Fibroblast of the aortic adventitia (primary cell): ENCODE measurements at regions not wholly inside any gene's neighbourhood (a gene's known extent, or its start where the extent isn't known, plus 50 kb on each side); places are given as distances from the start of the nearest gene placed in this dataset.

Experiments used
- DNase-seq: peaks from one replicate; pipeline ENCODE4 v3.0.0-alpha.2; 2010; ENCODE audit warnings: low read depth
- H3K4me3 ChIP-seq: 2 replicates; pipeline ENCODE4 v1.5.1; 2011; ENCODE audit warnings: low read depth, mild to moderate bottlenecking, control low read depth, low read length, moderate library complexity
- TF ChIP-seq, protein P1 (sequence below): IDR thresholded peaks from 2 replicates; pipeline ENCODE4 v1.5.1; 2011; ENCODE audit warnings: mild to moderate bottlenecking, low read length, control low read depth, inconsistent platforms; ENCODE audit not compliant: insufficient read depth

DNA sequence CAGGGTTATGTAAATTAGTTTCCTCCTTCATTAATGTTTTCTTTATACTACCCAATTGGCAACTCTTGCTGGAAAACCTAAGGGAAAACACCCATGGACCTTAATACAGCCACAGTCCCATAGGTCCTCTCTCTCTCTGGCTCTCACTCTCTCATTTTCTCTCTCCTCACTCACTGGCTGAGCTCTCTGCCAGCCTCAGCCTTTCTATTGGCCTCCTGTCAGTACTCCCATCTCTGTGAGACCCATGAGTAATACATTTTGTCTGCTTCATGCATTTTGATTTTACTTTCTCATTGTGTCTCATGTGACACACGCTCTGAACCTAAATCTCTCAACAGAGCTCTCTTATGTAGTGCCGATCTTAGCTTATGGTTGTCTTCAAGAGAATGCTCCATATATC lies 907.5 kb downstream of the C6orf118 start:
- DNase-seq = no peak
- H3K4me3 ChIP-seq = no peak overlapping the region
- TF ChIP-seq, protein P1, sequence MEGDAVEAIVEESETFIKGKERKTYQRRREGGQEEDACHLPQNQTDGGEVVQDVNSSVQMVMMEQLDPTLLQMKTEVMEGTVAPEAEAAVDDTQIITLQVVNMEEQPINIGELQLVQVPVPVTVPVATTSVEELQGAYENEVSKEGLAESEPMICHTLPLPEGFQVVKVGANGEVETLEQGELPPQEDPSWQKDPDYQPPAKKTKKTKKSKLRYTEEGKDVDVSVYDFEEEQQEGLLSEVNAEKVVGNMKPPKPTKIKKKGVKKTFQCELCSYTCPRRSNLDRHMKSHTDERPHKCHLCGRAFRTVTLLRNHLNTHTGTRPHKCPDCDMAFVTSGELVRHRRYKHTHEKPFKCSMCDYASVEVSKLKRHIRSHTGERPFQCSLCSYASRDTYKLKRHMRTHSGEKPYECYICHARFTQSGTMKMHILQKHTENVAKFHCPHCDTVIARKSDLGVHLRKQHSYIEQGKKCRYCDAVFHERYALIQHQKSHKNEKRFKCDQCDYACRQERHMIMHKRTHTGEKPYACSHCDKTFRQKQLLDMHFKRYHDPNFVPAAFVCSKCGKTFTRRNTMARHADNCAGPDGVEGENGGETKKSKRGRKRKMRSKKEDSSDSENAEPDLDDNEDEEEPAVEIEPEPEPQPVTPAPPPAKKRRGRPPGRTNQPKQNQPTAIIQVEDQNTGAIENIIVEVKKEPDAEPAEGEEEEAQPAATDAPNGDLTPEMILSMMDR = no peak

- no peak overlapping the region for H3K4me3 ChIP-seq
- no peak for DNase-seq
- TF ChIP-seq, protein P1 = no peak
These were observed 910.8 kb downstream of the C6orf118 start for GRCh38 chr6:164398647-164399046.

DNA sequence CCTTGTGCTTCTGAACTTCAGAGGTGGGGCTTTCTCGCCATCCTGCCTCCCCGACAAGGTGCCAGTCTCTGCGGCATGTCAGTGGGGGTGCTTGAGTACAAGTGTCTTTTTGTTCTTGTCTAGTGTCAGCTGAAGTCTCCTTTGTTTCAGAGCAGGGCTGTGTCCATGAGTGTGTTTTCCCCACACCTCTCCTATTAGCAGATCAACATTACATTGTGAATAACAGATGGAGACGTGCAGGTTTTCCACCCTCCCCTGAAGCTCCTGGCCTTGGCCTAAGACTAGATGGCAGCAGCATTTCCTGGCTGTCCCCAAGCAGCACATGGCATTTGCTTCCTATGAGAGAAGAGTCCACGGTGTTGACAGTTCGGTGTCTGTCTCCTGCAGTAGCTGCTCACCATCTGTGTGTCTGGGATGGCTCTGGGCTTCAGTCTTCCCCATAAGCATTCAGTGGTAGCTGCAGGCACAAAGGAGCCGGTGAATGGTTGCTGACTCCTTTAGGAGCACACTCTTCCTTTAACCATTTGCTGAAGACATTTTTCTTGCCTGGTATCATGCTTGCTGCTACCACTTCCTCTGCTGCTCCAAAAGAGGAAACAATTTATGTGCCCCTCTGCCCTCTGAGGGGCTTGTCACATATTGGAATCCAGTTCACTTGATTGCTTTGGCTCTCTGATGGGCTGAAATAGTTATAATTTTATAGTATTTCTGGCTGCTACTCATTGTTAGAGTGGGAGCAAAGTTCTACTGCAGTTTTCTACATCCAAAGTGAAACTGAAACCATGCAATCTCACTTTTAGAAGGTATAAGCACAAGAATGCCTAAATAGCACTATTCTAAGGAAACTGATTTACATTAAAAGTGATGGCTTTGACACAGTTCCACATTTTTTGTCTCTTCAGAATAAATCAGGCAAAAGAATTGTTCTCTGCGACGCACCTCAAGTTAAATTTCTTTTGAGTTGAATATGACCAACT lies 913.0 kb downstream of the C6orf118 start:
- peak; percentile 28 for DNase-seq
- TF ChIP-seq, protein P1 = no peak
- peak overlapping the region; percentile 41 for H3K4me3 ChIP-seq

DNA sequence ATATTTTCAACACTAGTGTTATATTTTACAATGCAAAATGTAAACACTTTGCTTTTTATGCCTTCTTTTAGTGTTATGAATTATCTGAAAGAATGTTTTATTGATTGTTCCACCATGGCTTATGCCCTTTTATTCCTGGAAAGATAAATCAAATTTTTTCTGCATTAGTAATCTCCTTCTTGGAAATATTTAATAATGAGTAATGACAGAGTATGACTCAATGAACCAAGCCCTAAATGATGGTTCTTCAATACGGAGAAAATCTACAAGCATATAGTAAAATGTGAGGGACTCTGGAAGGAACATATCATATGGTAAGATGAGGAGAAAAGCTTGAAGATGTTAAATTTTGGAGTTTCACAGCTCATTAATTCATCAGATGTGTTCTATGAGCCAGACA lies 929.6 kb downstream of the C6orf118 start:
- no peak overlapping the region for H3K4me3 ChIP-seq
- peak; percentile 33 for DNase-seq
- TF ChIP-seq, protein P1 = no peak

DNA sequence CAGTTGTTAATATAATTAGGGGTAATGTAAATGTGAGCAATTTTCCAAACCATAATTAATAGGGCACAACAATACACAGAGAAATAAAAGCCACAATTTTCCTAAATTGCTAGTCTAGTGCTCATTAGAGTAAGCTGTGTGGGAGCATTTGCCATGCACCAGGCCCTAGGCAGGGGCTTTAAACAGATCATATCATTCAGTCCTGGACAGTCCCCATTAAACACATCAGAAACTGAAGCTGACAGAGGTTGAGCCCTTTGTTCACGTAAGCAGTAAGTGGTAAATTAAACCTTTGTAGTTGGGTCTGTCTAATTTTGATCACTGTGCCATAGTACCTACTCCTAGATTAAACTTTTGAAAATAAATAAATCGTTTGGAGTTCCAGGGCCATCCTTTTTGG lies 931.1 kb downstream of the C6orf118 start:
- DNase-seq = no peak
- no peak overlapping the region for H3K4me3 ChIP-seq
- TF ChIP-seq, protein P1 = no peak

DNA sequence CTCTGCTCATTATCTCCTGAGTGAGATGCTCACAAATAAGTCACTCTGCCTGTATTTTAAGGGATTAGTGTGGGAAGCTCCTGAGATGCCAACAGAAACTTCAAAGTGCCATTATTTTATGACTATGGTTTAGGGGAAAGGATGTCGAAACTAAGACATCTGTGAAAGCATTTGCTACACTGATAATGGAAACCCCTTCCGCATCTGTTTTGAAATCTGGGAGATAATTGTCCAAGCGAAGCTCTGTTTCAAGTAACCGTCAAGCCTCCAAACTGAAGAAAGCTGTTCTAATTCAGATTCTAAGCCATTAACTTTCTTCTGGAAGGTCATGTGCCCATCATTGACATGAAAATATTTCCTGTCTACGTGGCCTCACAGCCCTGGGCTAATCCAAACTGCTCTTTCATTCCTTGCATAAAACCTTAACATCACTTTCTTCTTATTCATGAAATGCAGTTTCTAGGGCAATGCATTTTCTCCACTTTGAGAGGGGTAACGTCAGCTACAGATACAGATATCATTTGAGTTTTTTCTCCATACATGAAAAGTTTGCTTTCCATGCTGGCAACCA lies 932.0 kb downstream of the C6orf118 start:
- no peak overlapping the region for H3K4me3 ChIP-seq
- DNase-seq = no peak
- TF ChIP-seq, protein P1 = no peak
